Keratinocyte (primary cell): ENCODE measurements at regions not wholly inside any gene's neighbourhood (a gene's known extent, or its start where the extent isn't known, plus 50 kb on each side); places are given as distances from the start of the nearest gene placed in this dataset.

Source experiments
- DNase-seq: peaks from one replicate; pipeline ENCODE4 v3.0.0-alpha.2; 2011; ENCODE audit warnings: low read depth, missing footprints, low spot score
- FAIRE-seq: peaks from 2 replicates; lab custom pipeline; 2011; peaks lifted over from hg19 to GRCh38; lab: Jason Lieb, UNC
- H2AFZ ChIP-seq: 2 replicates; pipeline ENCODE4 v1.6.0; 2012; ENCODE audit warnings: low read length, control low read depth, inconsistent platforms; ENCODE audit not compliant: control insufficient read depth
- H3K27ac ChIP-seq: 2 replicates; pipeline ENCODE4 v1.5.1; 2011; ENCODE audit warnings: low read length; ENCODE audit not compliant: control insufficient read depth, insufficient read depth
- H3K27me3 ChIP-seq: 3 replicates; pipeline ENCODE4 v1.6.0; 2011; ENCODE audit warnings: low read length; ENCODE audit not compliant: control insufficient read depth, insufficient read depth; ENCODE audit errors: extremely low read depth
- H3K36me3 ChIP-seq, 2 experiments: 2 replicates in 1 of 2; 3 replicates in 1 of 2; pipeline ENCODE4 v1.5.1; 2011; ENCODE audit warnings: low read length in 2 of 2, mild to moderate bottlenecking in 1 of 2; ENCODE audit not compliant: control insufficient read depth in 2 of 2, insufficient read depth in 2 of 2; ENCODE audit errors: extremely low read depth in 1 of 2
- H3K4me1 ChIP-seq: 3 replicates; pipeline ENCODE4 v1.5.1; 2011; ENCODE audit warnings: low read length; ENCODE audit not compliant: control insufficient read depth, insufficient read depth; ENCODE audit errors: extremely low read depth
- H3K4me2 ChIP-seq: 3 replicates; pipeline ENCODE4 v1.6.0; 2011; ENCODE audit warnings: low read depth, low read length; ENCODE audit not compliant: control insufficient read depth, insufficient read depth; ENCODE audit errors: extremely low read depth
- H3K4me3 ChIP-seq, 3 experiments: fragments of 200-600 bp in 1 of 3; sonication (generic) in 1 of 3; 2 replicates in 2 of 3; 3 replicates in 1 of 3; pipeline ENCODE4 v1.5.1; 2011 to 2016; ENCODE audit warnings: low read length in 3 of 3, mild to moderate bottlenecking in 3 of 3, control low read depth in 2 of 3, inconsistent platforms in 1 of 3, low read depth in 1 of 3, mixed read lengths in 1 of 3, mixed run types in 1 of 3, moderate library complexity in 1 of 3; ENCODE audit not compliant: control insufficient read depth in 2 of 3, insufficient read depth in 2 of 3; ENCODE audit errors: extremely low read depth in 1 of 3
- H3K79me2 ChIP-seq: 2 replicates; pipeline ENCODE4 v1.6.0; 2012; ENCODE audit warnings: low read length; ENCODE audit not compliant: control insufficient read depth, insufficient read depth
- H3K9ac ChIP-seq: 3 replicates; pipeline ENCODE4 v1.6.0; 2011; ENCODE audit warnings: low read length; ENCODE audit not compliant: control insufficient read depth, insufficient read depth; ENCODE audit errors: extremely low read depth
- H3K9me1 ChIP-seq: 3 replicates; pipeline ENCODE4 v1.6.0; 2011; ENCODE audit warnings: low read length; ENCODE audit not compliant: control insufficient read depth, insufficient read depth; ENCODE audit errors: extremely low read depth
- H3K9me3 ChIP-seq: 2 replicates; pipeline ENCODE4 v1.5.1; 2012; ENCODE audit warnings: low read depth, low read length; ENCODE audit not compliant: control insufficient read depth
- H4K20me1 ChIP-seq: 3 replicates; pipeline ENCODE4 v1.6.0; 2011; ENCODE audit warnings: low read length; ENCODE audit not compliant: control insufficient read depth, insufficient read depth; ENCODE audit errors: extremely low read depth
- EZH2 ChIP-seq: IDR thresholded peaks from one replicate; pipeline ENCODE4 v1.6.1; 2012; ENCODE audit warnings: inconsistent platforms, mild to moderate bottlenecking, low read length, moderate library complexity
- dilution Hi-C: fragments of 300-500 bp; cut with MboI; formaldehyde crosslinking; loops from one replicate; pipeline ENCODE4 v1.7.0; 2020; ENCODE audit warnings: low sequenced_read_pairs; ENCODE audit not compliant: extremely low pct_ligation_motif_present
- TF ChIP-seq, protein P1 (sequence below), 3 experiments: IDR thresholded peaks in 1 of 3; conservative IDR thresholded peaks in 1 of 3; optimal IDR thresholded peaks in 1 of 3; 2 replicates in 2 of 3; 3 replicates in 1 of 3; pipeline versions ENCODE3 to v1.5.1; 2011; ENCODE audit warnings: low read length in 3 of 3, mild to moderate bottlenecking in 3 of 3, moderate library complexity in 2 of 3, control low read depth in 1 of 3, inconsistent platforms in 1 of 3; ENCODE audit not compliant: insufficient read depth in 2 of 3; ENCODE audit errors: extremely low read depth in 1 of 3

DNA sequence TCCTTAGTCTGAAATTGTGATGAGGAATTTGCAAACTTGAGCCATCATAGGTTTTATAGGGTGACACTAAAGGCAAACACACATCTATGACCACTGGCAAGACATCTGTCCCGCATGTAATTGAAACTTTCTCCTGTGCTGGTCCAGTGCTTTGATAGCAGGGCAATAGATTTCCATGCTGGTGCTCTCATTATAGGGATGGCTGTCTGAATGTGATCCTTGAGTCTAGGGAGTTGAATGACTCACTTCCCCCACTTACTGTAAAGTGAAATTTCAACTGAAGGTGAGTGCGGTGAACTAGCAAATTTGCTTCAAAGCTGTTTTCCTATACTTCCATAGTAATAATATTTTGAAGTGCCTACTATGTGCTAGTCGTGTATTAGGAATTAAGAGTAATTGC lies 1630.0 kb downstream of the STIM2 start:
- no peak overlapping the region for H2AFZ ChIP-seq
- FAIRE-seq = no peak
- dilution Hi-C loops = no loop called here

DNA sequence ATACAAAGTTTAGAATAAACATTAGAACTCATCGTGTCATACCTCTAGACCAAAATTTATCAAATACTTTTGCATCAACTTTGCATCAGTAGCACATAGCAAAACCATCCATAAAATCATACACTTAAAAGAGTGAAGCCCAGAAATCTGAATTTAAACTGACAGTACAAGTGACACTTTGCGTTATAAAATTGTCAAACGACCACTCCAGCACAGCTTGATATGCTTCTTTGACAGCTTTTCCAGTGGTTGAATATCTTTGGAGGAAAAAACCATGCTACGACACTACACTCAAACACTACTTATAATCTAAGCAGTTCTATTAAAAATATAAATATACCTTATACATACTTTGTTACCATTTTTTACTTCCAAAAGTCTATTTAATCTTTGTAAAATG lies 1644.4 kb downstream of the STIM2 start:
- no peaks in the 10 kb centered on the region for H3K36me3 ChIP-seq
- FAIRE-seq = no peak
- H3K79me2 ChIP-seq = no peaks in the 10 kb centered on the region
- TF ChIP-seq, protein P1, sequence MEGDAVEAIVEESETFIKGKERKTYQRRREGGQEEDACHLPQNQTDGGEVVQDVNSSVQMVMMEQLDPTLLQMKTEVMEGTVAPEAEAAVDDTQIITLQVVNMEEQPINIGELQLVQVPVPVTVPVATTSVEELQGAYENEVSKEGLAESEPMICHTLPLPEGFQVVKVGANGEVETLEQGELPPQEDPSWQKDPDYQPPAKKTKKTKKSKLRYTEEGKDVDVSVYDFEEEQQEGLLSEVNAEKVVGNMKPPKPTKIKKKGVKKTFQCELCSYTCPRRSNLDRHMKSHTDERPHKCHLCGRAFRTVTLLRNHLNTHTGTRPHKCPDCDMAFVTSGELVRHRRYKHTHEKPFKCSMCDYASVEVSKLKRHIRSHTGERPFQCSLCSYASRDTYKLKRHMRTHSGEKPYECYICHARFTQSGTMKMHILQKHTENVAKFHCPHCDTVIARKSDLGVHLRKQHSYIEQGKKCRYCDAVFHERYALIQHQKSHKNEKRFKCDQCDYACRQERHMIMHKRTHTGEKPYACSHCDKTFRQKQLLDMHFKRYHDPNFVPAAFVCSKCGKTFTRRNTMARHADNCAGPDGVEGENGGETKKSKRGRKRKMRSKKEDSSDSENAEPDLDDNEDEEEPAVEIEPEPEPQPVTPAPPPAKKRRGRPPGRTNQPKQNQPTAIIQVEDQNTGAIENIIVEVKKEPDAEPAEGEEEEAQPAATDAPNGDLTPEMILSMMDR (optimal IDR thresholded peaks at IDR 0.05 in 1 of 3, IDR thresholded peaks at IDR 0.05 in 1 of 3, conservative IDR thresholded peaks at IDR 0.05 in 1 of 3; ENCODE audit: extremely low read depth in 1 of 3, insufficient read depth in 2 of 3, low read length in 3 of 3) = no peak
- TF ChIP-seq EZH2 = no peak
- no peaks in the 10 kb centered on the region for H4K20me1 ChIP-seq
- H2AFZ ChIP-seq = no peak overlapping the region
- no peak overlapping the region for H3K4me2 ChIP-seq
- H3K9ac ChIP-seq = no peak overlapping the region
- dilution Hi-C loops = no loop called here
- H3K4me3 ChIP-seq = no peak overlapping the region
- no peaks in the 10 kb centered on the region for H3K4me1 ChIP-seq
- H3K27me3 ChIP-seq = no peaks in the 10 kb centered on the region
- no peak for DNase-seq
- no peaks in the 10 kb centered on the region for H3K9me1 ChIP-seq
- H3K27ac ChIP-seq = no peak overlapping the region
- H3K9me3 ChIP-seq = no peaks in the 10 kb centered on the region

More for the DNA sequence above, 1630.0 kb downstream of the STIM2 start:
- Histone ChIP-seq H3K4me2 (no peak overlapping the region), H3K4me1 (no peaks in the 10 kb centered on the region), H3K27me3 (no peaks in the 10 kb centered on the region), H3K9ac (no peak overlapping the region), H4K20me1 (no peaks in the 10 kb centered on the region), H3K4me3 (no peak overlapping the region), H3K79me2 (no peaks in the 10 kb centered on the region), H3K9me1 (no peaks in the 10 kb centered on the region), H3K27ac (no peak overlapping the region), H3K36me3 (no peaks in the 10 kb centered on the region), H3K9me3 (no peaks in the 10 kb centered on the region)
- TF ChIP-seq EZH2 = no peak
- TF ChIP-seq, protein P1 (optimal IDR thresholded peaks at IDR 0.05 in 1 of 3, IDR thresholded peaks at IDR 0.05 in 1 of 3, conservative IDR thresholded peaks at IDR 0.05 in 1 of 3; ENCODE audit: extremely low read depth in 1 of 3, insufficient read depth in 2 of 3, low read length in 3 of 3) = no peak
- no peak for DNase-seq
